Renal cortex interstitium (tissue), 11 donors: ENCODE measurements at regions not wholly inside any gene's neighbourhood (a gene's known extent, or its start where the extent isn't known, plus 50 kb on each side); places are given as distances from the start of the nearest gene placed in this dataset.
"Not testable (repeated sequence)": the region's sequence is repeated elsewhere in the genome, so short reads cannot be mapped to it uniquely, and the experiment has no call there.

Experiments
- DNase-seq, 11 donors: peaks; one replicate each; pipeline ENCODE4 v3.0.0-alpha.2; 2013; ENCODE audit warnings: low read depth in 9 of 11, low spot score in 4 of 11; ENCODE audit errors: extremely low read depth in 1 of 11

GRCh38 chr16:77090062-77090461 is 100.9 kb upstream of the MON1B start:
- no peak for DNase-seq

DNA sequence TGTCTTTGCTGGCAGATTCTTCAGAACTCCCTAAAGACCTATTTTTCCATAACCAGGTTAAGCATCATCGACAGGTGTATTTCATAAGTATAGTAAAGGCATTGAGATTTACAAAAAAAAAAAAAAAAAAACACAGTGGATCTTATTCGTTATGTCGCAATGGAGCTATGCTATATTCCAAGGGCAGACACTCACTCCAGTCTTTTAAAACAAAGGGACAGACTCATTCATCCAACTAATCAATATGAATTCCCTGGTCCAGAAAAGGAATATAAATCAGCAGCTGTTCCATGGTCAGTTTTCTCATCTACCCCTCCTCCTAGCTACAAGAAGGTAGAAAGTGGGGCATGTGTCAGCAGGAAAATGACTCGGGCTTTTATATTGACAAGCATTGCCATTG is 97.7 kb upstream of the MON1B start:
- DNase-seq = no peak

DNA sequence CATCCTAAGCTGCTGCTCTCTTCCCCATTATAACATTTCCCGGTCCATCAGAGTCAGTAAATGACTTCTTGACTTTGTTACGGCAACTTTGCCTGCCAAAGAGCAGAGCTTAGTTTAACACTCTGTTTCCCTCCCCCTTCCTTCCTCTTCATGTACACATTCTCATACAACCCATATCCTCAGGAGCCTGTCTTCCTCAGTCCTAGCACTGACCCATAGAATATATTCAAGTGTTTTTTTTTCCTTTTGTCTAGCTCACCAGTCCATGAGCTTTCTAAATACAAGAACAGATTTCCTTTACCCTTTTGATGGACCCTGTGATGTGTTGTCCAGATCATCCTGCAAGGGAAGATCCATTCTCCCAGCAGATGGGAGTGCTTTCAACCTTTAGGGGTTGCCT is 97.0 kb upstream of the MON1B start:
- no peak for DNase-seq

DNA sequence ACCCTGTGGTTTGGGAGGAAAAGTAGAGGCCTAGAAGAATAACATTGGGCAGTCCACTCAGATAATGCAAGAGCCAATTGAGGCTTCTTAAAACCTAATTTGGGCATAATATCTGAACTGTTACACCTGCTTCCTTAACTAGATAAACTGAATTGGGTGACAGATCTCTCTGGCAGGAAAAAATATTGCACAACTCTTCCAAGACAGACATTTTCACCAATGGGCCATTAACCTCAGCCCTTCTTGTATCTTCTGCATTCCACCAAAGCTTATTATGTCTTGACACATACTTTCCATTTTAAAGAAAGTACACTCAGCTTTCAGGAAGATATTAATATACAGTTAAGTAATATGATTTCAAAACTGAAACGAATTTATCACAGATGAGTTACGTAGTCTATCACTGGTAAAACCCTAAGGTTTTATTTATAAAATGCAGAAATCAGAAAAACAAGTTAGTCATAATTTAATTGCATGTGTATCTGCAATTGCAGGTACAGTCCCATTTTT is 79.9 kb upstream of the MON1B start:
- no peak for DNase-seq

GRCh38 chr16:77112746-77113145 is 78.2 kb upstream of the MON1B start:
- DNase-seq = no peak

DNA sequence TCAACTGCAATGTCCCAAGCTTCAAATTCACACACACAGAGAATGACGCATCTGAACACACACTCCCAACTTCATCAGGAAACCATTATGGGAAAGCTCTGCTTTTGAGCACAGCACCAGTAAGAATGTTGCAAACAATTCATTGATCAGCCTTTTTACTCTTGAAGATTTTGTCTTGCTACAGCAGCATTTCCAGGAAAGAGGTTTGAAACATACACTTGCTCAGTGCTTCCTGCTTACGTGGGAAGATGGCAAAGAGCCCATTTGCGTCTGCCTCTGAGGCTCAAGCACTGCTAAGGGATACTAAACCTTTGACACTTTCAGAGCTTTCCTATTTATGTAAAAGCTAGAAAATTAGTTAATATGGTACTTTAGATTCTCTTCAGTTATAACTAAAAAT is 77.2 kb upstream of the MON1B start:
- no peak for DNase-seq

- DNase-seq = not testable (repeated sequence)
Observed at GRCh38 chr16:77114361-77114760, 76.6 kb upstream of the MON1B start.

GRCh38 chr16:77116856-77117255 is 74.1 kb upstream of the MON1B start:
- DNase-seq = no peak

- no peak for DNase-seq
Observed at GRCh38 chr16:77117707-77118106, 73.3 kb upstream of the MON1B start.

GRCh38 chr16:77131398-77131797 is 59.6 kb upstream of the MON1B start:
- DNase-seq = no peak

GRCh38 chr16:77132051-77132618 is 58.9 kb upstream of the MON1B start:
- DNase-seq = no peak

- DNase-seq = no peak
Observed at GRCh38 chr16:77133706-77134105, 57.3 kb upstream of the MON1B start.

DNA sequence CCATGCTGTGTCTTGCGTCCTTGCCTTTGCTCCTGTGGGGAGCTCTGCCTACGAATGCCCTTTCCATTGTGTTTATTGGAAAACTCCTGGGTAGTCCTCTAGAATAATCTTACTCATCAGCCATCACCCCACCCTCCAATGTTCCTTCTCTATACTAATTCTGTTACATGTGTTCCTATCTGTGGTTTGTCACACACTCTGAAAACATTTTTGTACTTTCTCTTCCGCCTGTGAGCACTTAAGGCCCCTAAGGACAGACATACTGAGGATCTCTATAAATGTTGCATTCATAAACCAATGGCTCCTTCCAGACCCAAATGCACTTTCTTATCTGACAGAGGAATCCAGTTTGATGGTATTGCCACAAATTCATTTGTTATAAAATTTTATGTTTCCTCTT is 53.9 kb upstream of the MON1B start:
- DNase-seq = no peak
